ENCODE measurements at regions not wholly inside any gene's neighbourhood (a gene's known extent, or its start where the extent isn't known, plus 50 kb on each side); places are given as distances from the start of the nearest gene placed in this dataset.
"Not testable (repeated sequence)": the region's sequence is repeated elsewhere in the genome, so short reads cannot be mapped to it uniquely, and the experiment has no call there.

DNA sequence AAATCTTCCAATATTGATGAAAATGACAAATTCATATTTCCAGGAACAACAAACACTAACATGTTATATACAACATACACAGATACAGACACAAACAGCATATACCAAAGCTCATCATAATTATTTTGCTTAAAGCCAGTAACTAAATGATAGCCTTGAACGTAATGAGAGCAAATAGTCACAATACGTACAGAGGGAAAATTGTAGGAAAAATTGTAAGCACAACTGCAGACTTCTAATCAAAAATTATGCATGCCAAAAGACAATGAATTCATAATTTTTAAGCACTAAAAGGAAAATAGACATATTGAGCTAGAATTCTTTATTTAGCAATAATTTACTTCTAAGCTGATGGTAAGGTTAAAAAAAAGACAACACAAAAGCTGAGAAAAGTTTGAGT lies 1466.9 kb upstream of the CELF2 start:
- DNase-seq (ENCODE audit: low read depth) = no peak

DNA sequence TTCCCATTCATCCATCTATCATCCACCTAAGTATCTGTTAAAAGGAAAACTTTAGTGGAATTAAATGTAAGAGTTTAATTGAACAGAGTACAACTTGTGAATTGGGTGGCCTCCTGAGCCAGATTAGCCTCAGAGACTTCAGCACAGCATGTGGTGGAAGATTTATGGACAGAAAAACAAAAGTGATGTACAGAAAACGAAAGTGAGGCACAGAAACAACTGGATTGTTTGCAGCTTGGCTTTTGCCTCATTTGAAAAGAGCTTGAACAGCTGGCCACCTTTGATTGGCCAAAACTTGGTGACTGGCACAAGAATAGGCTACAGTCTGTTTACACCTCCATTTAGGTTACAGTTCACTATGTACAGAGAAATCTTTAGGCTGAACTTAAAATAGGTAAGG lies 1463.4 kb upstream of the CELF2 start:
- DNase-seq (ENCODE audit: low read depth) = no peak

DNA sequence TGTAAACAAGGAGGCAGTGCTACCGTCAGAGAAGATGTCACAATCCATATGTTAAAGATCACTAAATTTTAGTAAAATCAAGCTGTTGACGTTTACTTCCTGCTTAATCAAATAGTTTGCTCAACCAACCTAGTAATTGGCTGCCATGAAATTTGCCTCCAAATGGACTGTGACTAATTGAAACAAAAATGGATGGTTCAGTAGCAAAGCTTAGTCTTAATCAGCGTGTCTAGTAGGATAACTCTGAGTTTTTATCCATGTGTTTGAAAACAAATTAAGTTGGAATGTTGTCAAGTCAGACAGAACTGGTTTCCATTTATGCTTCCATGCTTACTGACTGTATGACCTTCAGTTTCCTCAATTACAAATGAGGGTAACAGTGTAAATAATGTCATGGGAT lies 1456.7 kb upstream of the CELF2 start:
- DNase-seq (ENCODE audit: low read depth) = no peak

DNA sequence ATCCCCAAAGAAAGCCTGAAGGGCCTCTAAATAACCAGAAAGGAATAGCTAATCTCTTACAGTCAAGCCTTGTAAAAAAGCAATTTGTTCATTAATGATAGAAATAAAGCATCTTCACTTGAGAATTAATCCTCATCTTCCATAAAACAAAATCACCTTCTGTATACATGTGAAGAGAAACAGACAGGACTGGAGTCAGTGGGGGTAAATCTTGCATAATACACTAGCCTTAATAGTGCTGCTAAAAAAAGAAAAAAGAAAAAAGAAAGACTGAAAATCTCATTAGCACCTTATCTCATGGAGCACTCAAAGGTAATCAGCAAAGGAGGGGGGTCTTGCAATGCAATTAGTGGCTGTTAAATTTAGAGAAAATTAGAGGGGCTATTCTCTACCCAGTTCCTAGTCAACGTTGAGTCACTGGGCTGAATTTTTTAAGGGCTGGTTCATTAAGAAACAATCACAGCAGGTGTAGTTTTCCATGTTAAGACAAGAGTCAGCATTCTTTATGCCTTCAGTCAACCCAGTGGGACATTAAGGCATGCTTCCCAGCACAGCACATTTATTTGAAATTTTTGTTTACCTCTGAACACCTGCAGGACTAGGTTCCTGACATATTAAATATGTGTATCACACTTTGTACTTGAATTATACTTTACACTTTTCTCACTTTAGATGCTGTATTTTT lies 1455.7 kb upstream of the CELF2 start:
- DNase-seq (ENCODE audit: low read depth) = no peak

DNA sequence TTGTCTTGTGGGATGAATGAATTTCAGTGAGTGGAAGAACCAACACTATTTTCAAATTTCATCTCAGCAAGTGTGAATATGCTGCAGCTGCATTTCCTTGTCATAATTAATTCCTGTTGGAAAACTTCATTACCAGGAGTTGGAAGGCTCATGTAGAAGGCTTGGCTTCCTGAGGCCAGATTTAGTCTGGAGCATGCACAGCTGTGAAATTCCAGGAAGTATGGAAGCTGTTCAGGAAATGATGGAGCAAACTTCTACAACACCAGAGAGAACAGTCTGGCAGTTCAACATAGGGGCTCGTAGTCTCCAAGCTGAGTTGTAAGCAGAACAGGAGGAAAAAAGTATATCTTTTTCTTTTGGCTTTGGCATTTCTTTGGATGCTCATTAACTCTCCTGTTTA lies 1439.9 kb upstream of the CELF2 start:
- DNase-seq (ENCODE audit: low read depth) = no peak

DNA sequence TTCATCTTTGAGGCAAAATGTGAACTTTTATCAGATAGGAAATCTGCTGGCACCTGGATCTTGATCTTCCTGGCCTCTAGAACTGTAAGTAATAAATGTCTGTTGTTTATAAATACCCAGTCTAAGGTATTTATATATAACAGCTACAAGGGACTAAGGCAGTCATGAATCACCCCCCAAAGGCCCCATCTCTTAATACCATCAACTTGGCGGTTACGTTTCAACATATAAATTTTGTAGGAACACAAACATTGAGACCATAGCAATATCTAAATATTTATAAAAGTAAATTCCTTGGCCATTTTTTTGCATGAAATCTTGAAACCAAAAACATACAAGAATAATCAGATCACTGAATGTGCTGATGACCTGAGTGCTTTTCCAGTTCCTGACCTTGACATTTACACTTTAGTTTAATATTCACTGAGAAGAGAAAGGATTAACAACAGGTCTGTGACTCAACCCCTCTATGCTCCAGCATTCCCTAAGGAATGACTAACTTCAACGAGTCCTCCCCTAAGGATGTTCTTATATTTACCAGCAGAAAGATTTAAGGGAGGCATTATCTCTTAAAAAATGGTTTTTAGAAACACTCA lies 1438.5 kb upstream of the CELF2 start:
- no peak for DNase-seq (ENCODE audit: low read depth)

DNA sequence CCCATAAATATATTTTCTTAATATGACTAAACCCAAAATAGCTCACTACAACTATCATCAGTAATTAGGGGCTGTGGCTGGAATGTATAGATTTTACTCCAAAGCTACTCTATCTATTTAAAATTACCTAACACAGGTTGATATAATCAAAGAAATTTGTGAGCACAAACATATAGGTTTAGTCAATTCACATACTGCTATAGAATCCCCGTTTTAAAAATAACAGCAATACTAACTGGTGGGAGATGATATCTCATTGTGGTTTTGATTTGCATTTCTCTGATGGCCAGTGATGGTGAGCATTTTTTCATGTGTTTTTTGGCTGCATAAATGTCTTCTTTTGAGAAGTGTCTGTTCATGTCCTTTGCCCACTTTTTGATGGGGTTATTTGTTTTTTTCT lies 1434.9 kb upstream of the CELF2 start:
- not testable (repeated sequence) for DNase-seq (ENCODE audit: low read depth)

DNA sequence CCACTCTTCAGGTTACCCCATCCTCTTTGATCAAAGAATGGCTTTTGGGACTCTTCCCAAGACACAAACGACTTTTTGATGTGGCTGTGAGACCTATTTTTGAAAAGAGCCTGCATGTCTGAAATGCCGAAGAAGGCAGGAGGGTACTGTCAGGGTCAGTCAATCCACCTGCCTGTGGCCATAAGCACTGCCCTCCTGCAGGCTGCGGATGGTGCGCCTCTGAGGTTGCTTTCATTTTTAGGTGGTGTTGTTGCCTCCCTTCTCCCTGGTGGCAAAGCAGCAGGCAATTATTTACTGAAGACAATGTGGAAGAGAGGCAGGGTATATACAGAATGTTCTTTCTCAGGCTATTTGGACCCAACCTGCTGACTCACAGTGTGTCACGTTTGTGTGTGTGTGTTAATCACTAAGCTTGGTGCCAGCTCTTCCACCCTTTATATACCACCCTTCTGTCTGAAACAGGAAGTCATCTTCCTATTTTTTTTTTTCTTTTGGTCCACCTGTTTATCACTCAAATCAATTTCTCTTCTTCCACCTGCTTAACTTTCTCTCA lies 1421.2 kb upstream of the CELF2 start:
- peak; percentile 13 for DNase-seq (ENCODE audit: low read depth)

DNA sequence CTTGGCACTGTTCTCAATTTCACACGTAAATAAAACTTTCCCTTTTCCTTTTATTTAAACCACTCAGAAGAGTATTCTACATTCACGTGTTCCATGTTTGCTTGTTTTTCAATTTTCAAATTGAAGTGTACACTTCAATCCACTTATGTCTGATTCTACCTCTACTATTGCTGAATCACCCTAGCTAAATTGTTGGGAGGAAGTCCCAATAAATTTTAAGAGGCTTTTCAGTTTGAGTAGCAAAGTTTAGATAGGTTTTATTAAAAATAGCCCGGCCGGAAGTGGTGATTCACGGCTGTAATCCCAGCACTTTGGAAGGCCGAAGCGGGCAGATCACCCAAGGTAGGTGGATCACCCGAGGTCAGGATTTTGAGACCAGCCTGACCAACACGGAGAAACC lies 1414.7 kb upstream of the CELF2 start:
- no peak for DNase-seq (ENCODE audit: low read depth)

DNA sequence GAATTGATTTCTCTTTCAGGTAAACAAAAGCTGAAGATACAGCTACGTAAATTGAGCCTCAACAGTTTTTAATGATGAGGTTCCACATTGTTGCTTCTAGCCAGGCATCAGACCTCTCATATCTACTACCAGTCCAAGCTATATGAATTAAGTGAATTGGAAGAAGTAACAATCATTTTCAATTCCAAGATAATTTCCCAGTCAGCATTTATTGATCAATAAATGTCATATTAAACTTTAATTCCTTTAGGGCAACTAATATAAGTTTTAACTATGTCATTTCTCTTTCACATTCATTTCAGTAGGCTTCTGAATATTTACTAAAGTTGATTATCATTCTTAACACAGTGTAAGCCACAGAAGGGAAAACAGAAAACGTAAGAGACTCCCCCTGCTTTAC lies 1413.7 kb upstream of the CELF2 start:
- DNase-seq (ENCODE audit: low read depth) = no peak

DNA sequence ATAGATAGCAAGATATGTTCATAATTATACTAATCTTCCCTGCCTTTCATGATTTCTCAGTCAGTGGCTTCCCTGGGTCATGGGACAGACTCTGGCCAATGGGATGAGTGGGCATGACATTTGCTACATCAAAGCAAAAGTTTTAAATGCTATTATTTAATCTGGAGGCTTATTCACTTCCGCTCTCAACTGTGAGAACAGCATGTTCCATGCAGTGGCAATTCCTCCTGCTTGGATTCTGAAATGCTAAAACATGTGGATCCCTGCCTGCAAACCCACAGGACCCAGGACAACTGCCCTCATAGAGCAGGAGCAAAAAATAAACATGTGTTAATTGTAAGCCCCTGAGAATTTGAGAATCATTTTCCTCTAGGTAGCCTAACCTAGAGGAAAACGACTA lies 1412.4 kb upstream of the CELF2 start:
- DNase-seq (ENCODE audit: low read depth) = no peak

DNA sequence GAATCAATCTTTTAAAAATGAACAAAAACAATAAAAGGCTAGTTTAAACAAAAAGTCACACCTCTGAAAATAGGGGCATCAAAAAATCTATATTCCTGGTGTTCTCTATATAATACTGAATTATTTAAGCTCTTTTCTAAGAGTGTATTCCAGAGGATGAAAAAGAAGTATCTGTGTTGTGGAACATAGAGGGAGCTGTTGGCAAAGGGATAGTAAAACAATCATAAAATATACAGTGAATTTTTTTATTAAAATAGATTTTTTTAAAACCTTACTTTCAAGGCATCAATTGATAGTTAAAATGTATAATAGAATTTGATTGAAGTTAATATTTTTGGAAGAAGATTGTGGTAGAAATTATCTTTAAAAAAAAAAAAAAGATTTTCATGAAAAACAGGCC lies 1409.1 kb upstream of the CELF2 start:
- no peak for DNase-seq (ENCODE audit: low read depth)

DNA sequence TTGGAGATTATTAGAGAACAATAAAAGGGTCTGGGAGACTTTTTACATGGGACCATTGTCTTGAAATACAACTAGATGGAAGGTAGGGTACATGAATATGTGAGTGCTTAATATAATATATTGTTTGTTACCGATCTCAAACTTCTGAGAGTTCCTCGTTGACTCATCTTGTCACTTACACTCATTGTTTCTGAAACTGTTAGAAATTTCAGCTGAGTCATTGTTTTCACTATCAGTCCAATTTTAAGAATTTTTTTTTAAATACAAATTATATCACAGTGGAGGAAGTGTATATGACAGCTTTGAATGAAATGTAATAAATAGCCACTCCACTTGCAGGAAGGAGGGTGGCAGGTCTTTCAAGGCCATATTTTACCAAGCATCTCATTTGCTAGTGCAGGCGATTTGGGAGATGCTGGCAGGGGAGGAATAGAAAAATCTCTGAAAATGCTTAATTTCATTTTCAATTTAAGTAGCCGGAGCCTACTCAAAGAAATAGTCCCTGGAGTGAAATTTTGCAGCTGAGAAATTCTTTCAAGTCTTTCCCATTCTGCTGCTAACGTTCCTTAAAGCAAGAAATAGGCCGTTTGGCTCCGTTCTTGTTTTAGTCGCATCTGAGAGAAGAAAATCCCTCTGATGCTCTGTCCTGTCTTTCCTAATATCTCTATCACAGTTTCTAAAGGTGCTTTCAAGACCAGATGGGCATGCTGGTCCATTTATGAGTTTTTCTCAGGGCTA lies 1404.2 kb upstream of the CELF2 start:
- DNase-seq (ENCODE audit: low read depth) = peak; percentile 2

DNA sequence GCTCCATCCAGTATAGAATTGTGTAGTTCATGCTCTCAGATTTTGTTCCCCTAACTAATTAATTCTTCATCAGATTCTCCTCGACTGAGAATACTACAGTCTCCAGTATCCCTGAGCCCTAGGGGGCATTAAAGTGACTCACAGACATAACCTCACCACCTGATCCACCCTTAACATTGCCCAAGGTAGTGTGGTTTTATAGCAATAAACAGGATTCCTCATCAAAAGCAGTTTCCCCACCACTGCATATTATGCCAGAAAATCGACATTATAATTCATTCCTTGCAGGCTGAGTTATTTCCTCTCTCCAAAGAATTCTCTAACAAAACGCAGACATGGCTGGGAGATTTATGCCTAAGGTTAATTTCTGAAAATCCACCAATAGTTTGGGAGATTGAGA lies 1402.5 kb upstream of the CELF2 start:
- peak; percentile 18 for DNase-seq (ENCODE audit: low read depth)

DNA sequence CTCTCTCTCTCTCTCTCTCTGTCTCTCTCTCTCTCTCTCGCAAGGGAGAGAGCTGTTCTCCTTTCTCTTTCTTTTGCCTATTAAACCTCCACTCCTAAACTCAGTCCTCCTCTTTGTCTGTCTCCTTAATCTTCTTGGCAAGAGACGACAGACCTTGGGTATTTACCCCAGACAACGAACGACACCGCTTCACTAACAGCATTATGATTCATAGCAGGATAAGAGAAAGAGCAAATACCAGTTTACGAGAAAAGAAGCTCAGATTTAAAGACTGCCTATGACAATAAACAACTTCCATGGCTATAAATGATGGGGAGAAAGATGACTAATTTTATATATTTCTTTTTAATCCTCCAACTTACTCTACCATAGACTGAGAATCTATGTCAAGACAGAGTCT lies 1396.5 kb upstream of the CELF2 start:
- DNase-seq (ENCODE audit: low read depth) = no peak

DNA sequence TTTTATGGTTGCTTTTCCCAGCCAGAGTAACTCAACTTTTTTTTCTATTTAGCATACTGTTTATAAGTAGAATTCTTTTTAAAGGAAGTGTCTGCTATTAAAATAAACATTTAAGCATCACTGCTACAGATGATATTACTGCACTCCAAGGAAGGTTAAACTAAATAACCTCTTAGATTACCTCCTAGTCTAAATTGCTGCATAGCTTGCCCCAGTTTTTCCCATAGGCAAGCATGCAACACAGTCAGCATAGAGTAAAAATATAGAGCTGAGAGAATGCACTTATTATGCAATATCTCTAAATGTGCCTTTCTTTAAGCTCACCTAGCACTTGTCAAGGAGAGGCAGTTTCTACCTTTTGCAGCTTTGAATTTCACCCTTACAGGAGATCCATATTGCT lies 1392.4 kb upstream of the CELF2 start:
- no peak for DNase-seq (ENCODE audit: low read depth)

DNA sequence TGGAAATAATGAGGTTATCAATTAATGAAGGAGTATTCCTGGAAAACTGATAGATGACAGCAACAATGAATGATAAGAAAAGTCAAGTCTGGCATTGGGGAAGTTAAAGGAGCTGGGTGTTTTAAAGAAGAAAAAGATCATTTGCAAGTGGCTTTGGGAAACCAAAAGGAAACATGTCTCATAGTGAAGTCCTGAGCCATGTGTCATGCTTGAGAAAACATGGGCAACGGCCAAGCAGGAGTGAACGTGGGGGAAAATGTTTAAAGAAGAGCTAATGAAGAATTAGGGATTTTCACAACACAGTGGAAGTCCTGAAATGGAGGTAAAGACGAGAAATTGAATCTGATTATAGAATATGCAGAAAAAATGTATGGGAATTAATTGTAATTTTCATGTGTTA lies 1383.2 kb upstream of the CELF2 start:
- DNase-seq (ENCODE audit: low read depth) = peak; percentile 6

DNA sequence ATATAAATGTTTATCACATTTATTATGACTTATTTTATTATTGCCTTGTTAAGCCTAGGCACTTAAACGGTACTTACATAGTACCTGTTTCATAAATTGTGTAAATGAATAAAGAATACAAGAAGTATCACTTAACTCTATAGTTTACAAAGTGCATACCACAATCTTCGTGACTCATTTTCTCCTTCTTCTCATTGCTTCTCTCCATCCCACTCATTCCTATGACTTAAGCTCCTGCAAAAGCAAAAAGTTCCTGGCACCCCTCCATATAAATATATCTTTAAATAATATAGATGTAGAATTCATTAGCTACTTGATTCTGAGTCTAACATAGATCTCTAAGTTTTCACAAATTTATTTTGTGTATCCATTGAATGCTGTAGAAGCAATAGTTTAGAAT lies 1382.0 kb upstream of the CELF2 start:
- DNase-seq (ENCODE audit: low read depth) = peak; percentile 11

DNA sequence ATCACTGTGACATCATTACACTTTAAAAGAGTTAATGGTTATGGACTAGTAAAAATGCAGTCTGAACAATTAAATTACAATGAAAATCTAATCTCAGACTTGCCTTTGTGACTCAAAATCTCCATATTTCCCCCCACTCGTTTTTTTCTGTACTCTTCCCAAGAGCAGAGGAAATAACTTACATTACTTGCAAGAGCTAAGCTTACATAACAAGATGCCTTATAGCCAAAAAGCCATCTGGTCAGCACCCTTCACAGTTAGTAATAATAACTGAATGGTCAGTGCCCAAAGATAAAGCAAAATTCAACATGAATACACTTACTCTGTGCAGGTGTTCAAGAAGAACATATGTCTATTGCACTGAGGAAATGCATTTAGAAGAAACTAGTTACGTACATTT lies 1381.5 kb upstream of the CELF2 start:
- no peak for DNase-seq (ENCODE audit: low read depth)

DNA sequence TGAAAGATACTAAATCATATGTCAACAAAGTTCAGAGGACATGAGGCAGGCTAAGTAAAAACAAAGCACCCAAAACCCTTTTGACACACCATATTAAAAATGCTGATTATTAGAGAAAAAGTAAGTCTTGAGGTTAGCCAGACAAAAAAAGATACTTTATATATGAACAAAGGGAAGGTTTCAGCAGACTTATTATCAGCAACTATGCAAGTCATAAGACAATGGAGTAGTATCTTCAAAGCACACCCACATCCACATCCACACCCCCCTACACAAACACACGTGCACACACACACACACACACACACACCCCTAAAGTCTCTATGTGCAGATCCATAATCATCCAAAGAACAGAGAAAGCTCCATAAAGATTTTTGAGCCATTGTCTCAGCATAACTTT lies 1373.9 kb upstream of the CELF2 start:
- no peak for DNase-seq (ENCODE audit: low read depth)

DNA sequence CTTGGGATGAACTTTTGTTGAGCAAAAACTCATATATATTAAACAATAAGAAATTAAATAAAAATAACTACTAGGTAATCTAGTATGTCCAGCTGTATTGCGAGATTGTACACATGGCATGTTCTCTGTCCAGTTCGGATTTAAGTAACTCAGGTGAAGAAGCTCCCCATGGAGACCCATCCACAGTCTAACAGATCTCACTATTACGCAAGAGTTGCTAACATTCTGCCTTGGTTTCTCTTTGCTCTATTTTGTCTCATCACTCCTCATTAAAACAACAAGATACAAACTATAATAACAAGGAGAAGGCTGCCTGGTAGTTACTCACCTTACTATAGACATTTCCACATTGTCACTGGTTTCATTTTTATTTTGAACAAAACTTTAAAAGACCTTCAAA lies 1372.3 kb upstream of the CELF2 start:
- no peak for DNase-seq (ENCODE audit: low read depth)

DNA sequence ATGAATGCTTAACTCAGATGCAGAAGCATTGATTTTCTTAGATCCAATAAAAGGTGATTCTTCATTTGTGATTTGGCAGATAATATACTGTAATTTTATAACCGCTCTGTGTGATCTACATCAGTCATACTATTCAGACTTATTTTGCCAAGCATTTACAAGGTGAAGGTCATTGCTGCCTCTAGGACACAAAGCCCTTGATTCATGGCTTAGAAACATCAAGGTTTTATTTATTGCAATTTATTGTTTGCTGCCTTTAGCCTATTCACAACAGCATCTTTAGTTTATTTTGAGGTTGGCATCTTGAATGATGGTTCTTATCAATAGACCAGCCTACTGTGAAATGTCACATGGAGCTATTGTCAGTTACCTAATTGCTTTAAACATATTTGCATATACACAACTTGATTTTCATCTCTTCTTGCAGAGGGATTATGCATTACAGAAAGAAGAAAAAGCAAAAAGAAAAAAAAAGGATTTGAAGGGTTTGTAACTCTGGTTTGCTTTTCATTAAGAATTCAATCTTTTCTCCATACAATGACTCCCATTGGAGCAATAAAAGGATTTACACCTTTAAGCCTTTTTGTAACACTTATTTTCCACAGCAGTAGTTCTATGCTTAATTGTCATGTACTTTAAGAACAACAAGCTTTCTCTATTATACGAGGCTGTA lies 1371.6 kb upstream of the CELF2 start:
- DNase-seq (ENCODE audit: low read depth) = no peak

DNA sequence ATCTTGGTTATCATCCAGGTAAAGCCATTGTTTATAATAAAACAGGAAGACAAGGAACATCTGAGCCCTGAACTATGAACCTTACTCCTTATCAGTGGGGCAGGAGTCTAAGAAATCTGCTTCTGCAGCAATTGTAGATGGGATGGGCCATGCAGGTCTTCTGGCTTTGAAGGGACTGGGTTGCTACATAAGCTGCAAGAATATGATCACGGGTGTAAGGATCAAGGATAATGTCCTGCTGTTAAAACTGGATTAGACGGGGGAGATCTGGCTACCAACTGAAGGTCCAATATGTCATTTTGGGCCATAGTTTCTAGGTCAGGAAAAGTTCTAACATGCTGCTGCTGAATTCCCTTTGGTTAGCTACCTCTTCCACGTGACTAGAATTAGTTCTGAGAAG lies 1363.4 kb upstream of the CELF2 start:
- no peak for DNase-seq (ENCODE audit: low read depth)

All from ELR (cell line).